WTC11 (cell line): ENCODE measurements at regions not wholly inside any gene's neighbourhood (a gene's known extent, or its start where the extent isn't known, plus 50 kb on each side); places are given as distances from the start of the nearest gene placed in this dataset.

Experiments used
- ATAC-seq: fragments of 200-7000 bp; cut with Tn5 transposase; 2 replicates; pipeline ENCODE4 v1.10.0; 2021; ENCODE audit warnings: mild to moderate bottlenecking, moderate library complexity
- CTCF ChIA-PET: fragments of 300-600 bp; sonication (Branson Sonifier 250); formaldehyde crosslinking; loops from one replicate; lab custom pipeline; 2021; ENCODE audit warnings: antibody characterized with exemption; lab: Charles Lee
- POLR2A ChIA-PET: fragments of 350-600 bp; sonication (Branson Sonifier 250); formaldehyde crosslinking; loops from one replicate; lab custom pipeline; 2021; ENCODE audit warnings: antibody characterized with exemption; lab: Charles Lee
- DNase-seq: peaks from one replicate; pipeline ENCODE4 v3.0.0; 2021; ENCODE audit warnings: low spot score
- H3K27ac Mint-ChIP-seq: 2 replicates; pipeline ENCODE4 v1.8.0; 2021; ENCODE audit warnings: mixed read lengths
- H3K27me3 Mint-ChIP-seq: 2 replicates; pipeline ENCODE4 v1.8.0; 2021; ENCODE audit warnings: low read depth, mild to moderate bottlenecking, moderate library complexity, mixed read lengths
- H3K36me3 Mint-ChIP-seq: 2 replicates; pipeline ENCODE4 v1.8.0; 2021; ENCODE audit warnings: mixed read lengths
- H3K4me1 Mint-ChIP-seq: 2 replicates; pipeline ENCODE4 v1.8.0; 2022; ENCODE audit warnings: mixed read lengths
- H3K4me3 Mint-ChIP-seq: 2 replicates; pipeline ENCODE4 v1.8.0; 2021; ENCODE audit warnings: mild to moderate bottlenecking, moderate library complexity, mixed read lengths
- H3K9me3 Mint-ChIP-seq: 2 replicates; pipeline ENCODE4 v1.8.0; 2021; ENCODE audit warnings: mixed read lengths
- HMGXB4 ChIP-seq: sonication (generic); formaldehyde crosslinking; IDR thresholded peaks from 2 replicates; pipeline ENCODE4 v1.8.1; 2023; ENCODE audit warnings: mild to moderate bottlenecking, moderate library complexity, missing genetic modification reagents
- MXD4 ChIP-seq: fragments of 250-450 bp; sonication (Bioruptor Pico); IDR thresholded peaks from 2 replicates; pipeline ENCODE4 v1.8.0; 2021; ENCODE audit warnings: mild to moderate bottlenecking, moderate library complexity, borderline replicate concordance
- NFYB ChIP-seq: sonication (generic); formaldehyde crosslinking; conservative IDR thresholded peaks from 2 replicates; pipeline ENCODE4 v1.8.0; 2022; ENCODE audit warnings: low read depth, missing genetic modification reagents
- NR2C2 ChIP-seq: sonication (generic); formaldehyde crosslinking; IDR thresholded peaks from 2 replicates; pipeline ENCODE4 v1.8.0; 2022; ENCODE audit warnings: mild to moderate bottlenecking, missing genetic modification reagents
- SMAD3 ChIP-seq: sonication (generic); formaldehyde crosslinking; IDR thresholded peaks from 2 replicates; pipeline ENCODE4 v1.8.0; 2022; ENCODE audit warnings: missing genetic modification reagents, mild to moderate bottlenecking, borderline replicate concordance
- SMAD4 ChIP-seq: sonication (generic); formaldehyde crosslinking; IDR thresholded peaks from 2 replicates; pipeline ENCODE4 v1.8.0; 2022; ENCODE audit warnings: mild to moderate bottlenecking, missing genetic modification reagents
- USF1 ChIP-seq: sonication (generic); formaldehyde crosslinking; IDR thresholded peaks from 2 replicates; pipeline ENCODE4 v1.8.0; 2022; ENCODE audit warnings: mild to moderate bottlenecking, missing genetic modification reagents
- ZNF416 ChIP-seq: fragments of 250-450 bp; sonication (Bioruptor Pico); IDR thresholded peaks from 2 replicates; pipeline ENCODE4 v1.9.0; 2021; ENCODE audit warnings: mild to moderate bottlenecking, inconsistent platforms
- ZNF423 ChIP-seq: fragments of 250-450 bp; sonication (Bioruptor Pico); IDR thresholded peaks from 2 replicates; pipeline ENCODE4 v2.1.2; 2022; ENCODE audit warnings: mild to moderate bottlenecking, moderate library complexity
- ZNF532 ChIP-seq: fragments of 250-450 bp; sonication (Bioruptor Pico); IDR thresholded peaks from 2 replicates; pipeline ENCODE4 v1.9.0; 2021; ENCODE audit warnings: mild to moderate bottlenecking, borderline replicate concordance
- TF ChIP-seq, protein P1 (sequence below): fragments of 250-450 bp; sonication (Bioruptor Pico); conservative IDR thresholded peaks from 2 replicates; pipeline ENCODE4 v1.9.0; 2021; ENCODE audit warnings: mild to moderate bottlenecking
- TF ChIP-seq, protein P2 (sequence below): sonication (generic); formaldehyde crosslinking; IDR thresholded peaks from 2 replicates; pipeline ENCODE4 v1.8.1; 2022; ENCODE audit warnings: low read depth, mild to moderate bottlenecking, moderate library complexity, missing genetic modification reagents, borderline replicate concordance
- TF ChIP-seq, protein P3 (sequence below): sonication (generic); formaldehyde crosslinking; IDR thresholded peaks from 2 replicates; pipeline ENCODE4 v1.8.1; 2022; ENCODE audit warnings: low read depth, missing genetic modification reagents, borderline replicate concordance
- TF ChIP-seq, protein P4 (sequence below): sonication (generic); formaldehyde crosslinking; IDR thresholded peaks from 2 replicates; pipeline ENCODE4 v1.8.0; 2022; ENCODE audit warnings: missing genetic modification reagents

GRCh38 chr5:38078161-38078560 is 180.2 kb upstream of the EGFLAM start (continued):
- TF ChIP-seq ZNF532 (CRISPR knock-in tag) (no peak), SMAD4 (CRISPR knock-in tag) (no peak)

DNA sequence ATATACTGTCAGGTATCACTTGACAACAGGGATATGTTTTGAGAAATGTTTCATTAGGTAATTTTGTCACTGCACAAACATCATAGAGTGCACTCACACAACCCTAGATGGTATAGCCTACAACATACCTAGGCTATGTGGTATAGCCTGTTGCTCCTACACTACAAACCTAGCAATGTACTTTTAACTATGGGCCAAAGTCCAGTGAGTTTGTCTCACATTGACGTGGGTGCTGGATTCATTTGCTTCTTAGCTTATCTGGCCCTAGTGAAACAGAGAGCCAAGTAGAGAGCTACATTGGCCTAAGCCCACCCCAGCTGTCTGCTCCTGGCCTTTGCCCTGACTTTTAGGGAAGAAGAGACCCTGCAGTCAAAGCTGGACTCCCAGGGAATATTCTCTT is 180.7 kb upstream of the EGFLAM start:
- Mint-ChIP-seq H3K27ac (no peak overlapping the region), H3K4me3 (no peak overlapping the region), H3K4me1 (no peaks in the 10 kb centered on the region), H3K36me3 (no peaks in the 10 kb centered on the region), H3K9me3 (peaks cover 7% of the 10 kb centered on the region; the same call in 1 of the 2 replicates), H3K27me3 (no peaks in the 10 kb centered on the region; the same call in 1 of the 2 replicates)
- no peak for DNase-seq
- POLR2A ChIA-PET: no interaction called here
- ATAC-seq: no peak
- TF ChIP-seq, protein P1, sequence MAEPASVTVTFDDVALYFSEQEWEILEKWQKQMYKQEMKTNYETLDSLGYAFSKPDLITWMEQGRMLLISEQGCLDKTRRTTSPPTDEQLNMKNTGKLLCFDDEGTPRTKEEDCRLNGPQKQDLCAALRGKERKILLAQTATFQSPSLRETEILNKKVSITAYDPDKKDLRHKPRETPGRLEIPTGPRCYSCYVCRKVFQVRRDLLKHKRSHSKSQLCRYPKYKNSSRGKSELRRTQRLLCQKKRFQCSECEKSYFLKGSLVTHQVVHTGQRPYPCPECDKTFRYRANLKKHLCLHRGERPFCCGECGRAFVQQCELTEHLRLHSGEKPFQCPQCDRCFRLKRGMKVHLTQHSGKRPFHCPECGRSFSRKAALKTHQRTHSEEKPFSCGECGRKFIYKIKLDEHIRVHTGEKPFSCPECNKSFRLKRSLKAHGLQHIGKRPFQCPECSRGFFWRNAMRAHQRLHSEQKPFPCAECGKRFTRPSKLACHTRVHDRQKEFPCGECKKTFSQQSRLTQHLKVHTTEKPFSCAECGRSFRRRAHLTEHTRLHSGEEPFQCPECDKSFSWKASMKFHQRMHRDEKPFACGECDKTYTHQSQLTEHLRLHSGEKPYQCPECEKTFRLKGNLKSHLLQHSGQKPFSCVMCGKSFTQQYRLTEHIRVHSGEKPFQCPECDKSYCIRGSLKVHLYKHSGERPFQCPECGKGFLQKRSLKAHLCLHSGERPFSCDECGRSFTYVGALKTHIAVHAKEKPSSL: no peak
- no peak for TF ChIP-seq ZNF423 (CRISPR knock-in tag)
- no peak for TF ChIP-seq HMGXB4 (CRISPR knock-in tag)
- TF ChIP-seq, protein P2, sequence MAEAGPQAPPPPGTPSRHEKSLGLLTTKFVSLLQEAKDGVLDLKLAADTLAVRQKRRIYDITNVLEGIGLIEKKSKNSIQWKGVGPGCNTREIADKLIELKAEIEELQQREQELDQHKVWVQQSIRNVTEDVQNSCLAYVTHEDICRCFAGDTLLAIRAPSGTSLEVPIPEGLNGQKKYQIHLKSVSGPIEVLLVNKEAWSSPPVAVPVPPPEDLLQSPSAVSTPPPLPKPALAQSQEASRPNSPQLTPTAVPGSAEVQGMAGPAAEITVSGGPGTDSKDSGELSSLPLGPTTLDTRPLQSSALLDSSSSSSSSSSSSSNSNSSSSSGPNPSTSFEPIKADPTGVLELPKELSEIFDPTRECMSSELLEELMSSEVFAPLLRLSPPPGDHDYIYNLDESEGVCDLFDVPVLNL: no peak
- no peak for TF ChIP-seq SMAD3
- TF ChIP-seq ZNF416: no peak
- TF ChIP-seq, protein P3, sequence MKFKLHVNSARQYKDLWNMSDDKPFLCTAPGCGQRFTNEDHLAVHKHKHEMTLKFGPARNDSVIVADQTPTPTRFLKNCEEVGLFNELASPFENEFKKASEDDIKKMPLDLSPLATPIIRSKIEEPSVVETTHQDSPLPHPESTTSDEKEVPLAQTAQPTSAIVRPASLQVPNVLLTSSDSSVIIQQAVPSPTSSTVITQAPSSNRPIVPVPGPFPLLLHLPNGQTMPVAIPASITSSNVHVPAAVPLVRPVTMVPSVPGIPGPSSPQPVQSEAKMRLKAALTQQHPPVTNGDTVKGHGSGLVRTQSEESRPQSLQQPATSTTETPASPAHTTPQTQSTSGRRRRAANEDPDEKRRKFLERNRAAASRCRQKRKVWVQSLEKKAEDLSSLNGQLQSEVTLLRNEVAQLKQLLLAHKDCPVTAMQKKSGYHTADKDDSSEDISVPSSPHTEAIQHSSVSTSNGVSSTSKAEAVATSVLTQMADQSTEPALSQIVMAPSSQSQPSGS (CRISPR knock-in tag): no peak
- TF ChIP-seq USF1 (CRISPR knock-in tag): no peak
- TF ChIP-seq MXD4 (CRISPR knock-in tag): no peak
- no peak for TF ChIP-seq NFYB (CRISPR knock-in tag)
- TF ChIP-seq, protein P4, sequence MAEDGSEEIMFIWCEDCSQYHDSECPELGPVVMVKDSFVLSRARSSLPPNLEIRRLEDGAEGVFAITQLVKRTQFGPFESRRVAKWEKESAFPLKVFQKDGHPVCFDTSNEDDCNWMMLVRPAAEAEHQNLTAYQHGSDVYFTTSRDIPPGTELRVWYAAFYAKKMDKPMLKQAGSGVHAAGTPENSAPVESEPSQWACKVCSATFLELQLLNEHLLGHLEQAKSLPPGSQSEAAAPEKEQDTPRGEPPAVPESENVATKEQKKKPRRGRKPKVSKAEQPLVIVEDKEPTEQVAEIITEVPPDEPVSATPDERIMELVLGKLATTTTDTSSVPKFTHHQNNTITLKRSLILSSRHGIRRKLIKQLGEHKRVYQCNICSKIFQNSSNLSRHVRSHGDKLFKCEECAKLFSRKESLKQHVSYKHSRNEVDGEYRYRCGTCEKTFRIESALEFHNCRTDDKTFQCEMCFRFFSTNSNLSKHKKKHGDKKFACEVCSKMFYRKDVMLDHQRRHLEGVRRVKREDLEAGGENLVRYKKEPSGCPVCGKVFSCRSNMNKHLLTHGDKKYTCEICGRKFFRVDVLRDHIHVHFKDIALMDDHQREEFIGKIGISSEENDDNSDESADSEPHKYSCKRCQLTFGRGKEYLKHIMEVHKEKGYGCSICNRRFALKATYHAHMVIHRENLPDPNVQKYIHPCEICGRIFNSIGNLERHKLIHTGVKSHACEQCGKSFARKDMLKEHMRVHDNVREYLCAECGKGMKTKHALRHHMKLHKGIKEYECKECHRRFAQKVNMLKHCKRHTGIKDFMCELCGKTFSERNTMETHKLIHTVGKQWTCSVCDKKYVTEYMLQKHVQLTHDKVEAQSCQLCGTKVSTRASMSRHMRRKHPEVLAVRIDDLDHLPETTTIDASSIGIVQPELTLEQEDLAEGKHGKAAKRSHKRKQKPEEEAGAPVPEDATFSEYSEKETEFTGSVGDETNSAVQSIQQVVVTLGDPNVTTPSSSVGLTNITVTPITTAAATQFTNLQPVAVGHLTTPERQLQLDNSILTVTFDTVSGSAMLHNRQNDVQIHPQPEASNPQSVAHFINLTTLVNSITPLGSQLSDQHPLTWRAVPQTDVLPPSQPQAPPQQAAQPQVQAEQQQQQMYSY (CRISPR knock-in tag): no peak
- no peak for TF ChIP-seq NR2C2 (CRISPR knock-in tag)
- TF ChIP-seq, all 79 proteins: peak for 0
- CTCF ChIA-PET: no interaction called here
